ENCODE measurements at regions not wholly inside any gene's neighbourhood (a gene's known extent, or its start where the extent isn't known, plus 50 kb on each side); places are given as distances from the start of the nearest gene placed in this dataset.

DNA sequence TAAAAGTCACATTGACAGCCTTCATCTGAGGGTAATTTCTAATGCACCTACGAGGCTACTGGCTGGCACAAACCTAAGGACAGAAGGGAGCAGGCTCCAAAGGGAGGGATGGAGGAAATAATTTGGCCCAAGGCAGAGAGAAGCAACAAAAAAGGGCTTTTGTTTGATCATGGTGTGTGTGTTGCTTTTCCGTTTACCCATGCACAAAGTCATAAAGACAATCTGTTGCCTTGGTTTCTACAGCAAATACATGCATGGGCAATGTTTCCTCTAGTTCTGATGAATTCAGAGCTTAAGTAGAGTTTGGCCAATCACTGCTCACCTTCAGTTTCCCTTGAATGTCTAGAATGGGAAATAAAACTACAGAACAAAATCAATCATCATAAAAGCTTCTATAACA lies 262.5 kb upstream of the CAND1 start:
- Histone ChIP-seq H3K9me3 (no peaks in the 10 kb centered on the region), H3K4me1 (no peaks in the 10 kb centered on the region), H3K36me3 (no peaks in the 10 kb centered on the region), H3K27me3 (no peaks in the 10 kb centered on the region), H3K4me3 (no peak overlapping the region), H3K27ac (no peak overlapping the region)
- 66 to 85% methylated on average over 2 of the region's 2 CpGs for WGBS, 2 donors
- intact Hi-C loops (cut with DNase I): no loop called here
- FAIRE-seq (no peak), ATAC-seq (no peak), DNase-seq (no peak)
- TF ChIP-seq, protein P1, sequence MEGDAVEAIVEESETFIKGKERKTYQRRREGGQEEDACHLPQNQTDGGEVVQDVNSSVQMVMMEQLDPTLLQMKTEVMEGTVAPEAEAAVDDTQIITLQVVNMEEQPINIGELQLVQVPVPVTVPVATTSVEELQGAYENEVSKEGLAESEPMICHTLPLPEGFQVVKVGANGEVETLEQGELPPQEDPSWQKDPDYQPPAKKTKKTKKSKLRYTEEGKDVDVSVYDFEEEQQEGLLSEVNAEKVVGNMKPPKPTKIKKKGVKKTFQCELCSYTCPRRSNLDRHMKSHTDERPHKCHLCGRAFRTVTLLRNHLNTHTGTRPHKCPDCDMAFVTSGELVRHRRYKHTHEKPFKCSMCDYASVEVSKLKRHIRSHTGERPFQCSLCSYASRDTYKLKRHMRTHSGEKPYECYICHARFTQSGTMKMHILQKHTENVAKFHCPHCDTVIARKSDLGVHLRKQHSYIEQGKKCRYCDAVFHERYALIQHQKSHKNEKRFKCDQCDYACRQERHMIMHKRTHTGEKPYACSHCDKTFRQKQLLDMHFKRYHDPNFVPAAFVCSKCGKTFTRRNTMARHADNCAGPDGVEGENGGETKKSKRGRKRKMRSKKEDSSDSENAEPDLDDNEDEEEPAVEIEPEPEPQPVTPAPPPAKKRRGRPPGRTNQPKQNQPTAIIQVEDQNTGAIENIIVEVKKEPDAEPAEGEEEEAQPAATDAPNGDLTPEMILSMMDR (IDR thresholded peaks at IDR 0.05): no peak

DNA sequence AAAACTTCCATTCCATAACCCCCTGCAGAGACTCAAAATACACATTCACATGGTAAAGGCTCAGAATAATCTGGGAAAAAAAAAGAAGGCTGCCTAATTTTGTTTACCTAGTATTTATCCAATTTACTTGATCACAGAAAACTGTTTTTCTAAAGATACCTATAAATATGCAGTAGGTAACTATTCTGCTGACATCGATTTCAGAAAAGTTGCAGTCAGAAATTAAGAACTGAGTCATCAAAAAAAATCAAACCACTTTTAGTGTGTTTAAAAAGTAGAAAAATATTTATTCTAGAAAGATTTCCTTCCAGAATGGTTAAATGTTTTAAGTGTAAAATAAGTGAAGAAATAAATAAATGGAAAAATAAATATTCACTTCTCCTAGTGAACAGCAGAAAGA lies 254.5 kb upstream of the CAND1 start:
- DNase-seq (no peak), ATAC-seq (no peak), FAIRE-seq (no peak)
- TF ChIP-seq, protein P1 (IDR thresholded peaks at IDR 0.05): no peak
- intact Hi-C loops (cut with DNase I): no loop called here
- Histone ChIP-seq H3K4me1 (no peaks in the 10 kb centered on the region), H3K27ac (no peak overlapping the region), H3K4me3 (no peak overlapping the region), H3K27me3 (no peaks in the 10 kb centered on the region), H3K9me3 (no peaks in the 10 kb centered on the region), H3K36me3 (no peaks in the 10 kb centered on the region)
- 88 to 93% methylated on average over 1 of the region's 1 CpG for WGBS, 2 donors

DNA sequence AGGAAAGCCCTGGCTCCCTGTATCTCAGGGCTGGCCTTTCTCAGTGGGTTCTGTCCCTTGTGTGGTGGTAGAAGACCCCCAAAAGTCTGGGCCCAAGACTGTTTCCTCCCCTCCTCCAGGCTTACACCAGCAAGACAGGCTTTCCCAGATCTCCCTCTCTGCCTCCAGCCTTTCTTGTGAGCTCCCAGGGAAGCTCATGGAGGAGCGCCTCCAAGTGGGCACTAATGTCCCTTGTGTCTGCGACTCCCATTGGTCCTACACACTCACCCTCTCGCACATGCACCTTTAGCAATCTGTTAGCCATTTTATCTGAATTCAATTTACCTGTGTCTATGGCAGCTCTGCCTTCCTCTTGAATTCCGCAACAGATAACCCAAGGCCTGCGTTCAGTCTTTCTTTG lies 251.1 kb upstream of the CAND1 start:
- FAIRE-seq (no peak), DNase-seq (no peak), ATAC-seq (no peak)
- no peaks in the 10 kb centered on the region for H3K27me3 ChIP-seq
- H3K4me3 ChIP-seq: no peak overlapping the region
- H3K4me1 ChIP-seq: no peaks in the 10 kb centered on the region
- intact Hi-C loops (cut with DNase I): no loop called here
- no peak overlapping the region for H3K27ac ChIP-seq
- no peaks in the 10 kb centered on the region for H3K36me3 ChIP-seq
- 96 to 97% methylated on average over 5 of the region's 5 CpGs for WGBS, 2 donors
- TF ChIP-seq, protein P1 (IDR thresholded peaks at IDR 0.05): no peak
- no peaks in the 10 kb centered on the region for H3K9me3 ChIP-seq

DNA sequence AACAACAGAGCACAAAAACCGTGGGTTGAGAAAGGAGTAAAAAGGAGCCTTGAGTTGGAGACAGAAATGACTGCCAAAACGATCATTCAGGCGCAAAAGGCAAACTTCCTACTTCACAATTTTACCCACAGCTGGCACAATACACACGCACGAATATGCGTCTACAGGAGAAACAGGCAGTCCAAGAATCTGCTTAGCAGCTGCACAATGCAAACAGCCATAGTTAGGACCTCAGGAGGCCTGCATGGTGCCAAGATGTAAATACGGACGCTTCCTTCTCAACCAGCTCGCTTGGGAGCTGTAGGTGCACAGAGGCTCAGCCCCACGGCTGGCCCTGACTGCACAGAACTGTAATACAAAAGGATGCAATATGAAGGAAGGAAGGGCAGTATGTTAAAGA lies 250.1 kb upstream of the CAND1 start:
- DNase-seq (peak in 4 of 6 donors; percentile 19 to 68 (median 43)), ATAC-seq (peak; percentile 90 to 95 (median 92)), FAIRE-seq (no peak)
- Histone ChIP-seq H3K27me3 (no peaks in the 10 kb centered on the region), H3K36me3 (no peaks in the 10 kb centered on the region), H3K9me3 (no peaks in the 10 kb centered on the region), H3K4me1 (no peaks in the 10 kb centered on the region), H3K27ac (peak overlapping the region in 1 of 4 donors; percentile 3), H3K4me3 (no peak overlapping the region)
- intact Hi-C loops (cut with DNase I): no loop called here
- TF ChIP-seq, protein P1 (IDR thresholded peaks at IDR 0.05): no peak
- WGBS, 2 donors: 28 to 32% methylated on average over 10 of the region's 10 CpGs

DNA sequence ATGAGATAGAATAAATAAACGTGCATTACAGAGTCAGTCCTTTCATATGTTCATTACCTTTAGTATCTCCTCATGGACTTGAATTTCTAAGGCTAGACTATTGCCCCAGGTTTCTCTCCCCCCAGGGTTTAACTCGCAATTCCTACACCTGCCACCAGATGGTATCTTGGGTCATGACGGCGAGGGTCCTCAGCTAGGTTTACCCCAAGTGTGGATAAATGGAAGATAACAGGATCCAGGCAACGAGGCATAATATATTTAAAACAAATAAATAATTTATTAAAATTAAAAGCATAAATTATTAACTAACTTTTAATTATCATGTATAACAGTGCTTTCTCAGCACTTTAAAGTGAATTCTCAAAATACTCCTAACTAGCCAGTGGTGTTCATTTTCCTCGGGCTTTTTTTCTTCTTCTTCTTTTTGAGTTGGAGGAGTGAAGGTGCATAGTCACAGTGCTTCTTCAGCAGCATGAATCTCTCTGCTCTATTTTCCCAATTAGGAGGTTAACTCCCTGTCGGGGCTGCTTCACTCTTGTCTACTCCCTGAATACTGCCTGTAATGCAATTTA lies 243.5 kb upstream of the CAND1 start:
- WGBS, 2 donors: 29 to 37% methylated on average over 7 of the region's 7 CpGs
- no peaks in the 10 kb centered on the region for H3K4me1 ChIP-seq
- H3K4me3 ChIP-seq: no peak overlapping the region
- ATAC-seq (peak in 3 of 4 donors; percentile 67 to 71 (median 70)), FAIRE-seq (no peak), DNase-seq (peak in 2 of 6 donors; percentile 4 to 29)
- TF ChIP-seq, protein P1 (IDR thresholded peaks at IDR 0.05): peak; percentile 24 to 68 (median 60)
- no peaks in the 10 kb centered on the region for H3K9me3 ChIP-seq
- no peaks in the 10 kb centered on the region for H3K36me3 ChIP-seq
- no peak overlapping the region for H3K27ac ChIP-seq
- H3K27me3 ChIP-seq: no peaks in the 10 kb centered on the region
- intact Hi-C loops (cut with DNase I): no loop called here
